ENCODE measurements at regions not wholly inside any gene's neighbourhood (a gene's known extent, or its start where the extent isn't known, plus 50 kb on each side); places are given as distances from the start of the nearest gene placed in this dataset.

DNA sequence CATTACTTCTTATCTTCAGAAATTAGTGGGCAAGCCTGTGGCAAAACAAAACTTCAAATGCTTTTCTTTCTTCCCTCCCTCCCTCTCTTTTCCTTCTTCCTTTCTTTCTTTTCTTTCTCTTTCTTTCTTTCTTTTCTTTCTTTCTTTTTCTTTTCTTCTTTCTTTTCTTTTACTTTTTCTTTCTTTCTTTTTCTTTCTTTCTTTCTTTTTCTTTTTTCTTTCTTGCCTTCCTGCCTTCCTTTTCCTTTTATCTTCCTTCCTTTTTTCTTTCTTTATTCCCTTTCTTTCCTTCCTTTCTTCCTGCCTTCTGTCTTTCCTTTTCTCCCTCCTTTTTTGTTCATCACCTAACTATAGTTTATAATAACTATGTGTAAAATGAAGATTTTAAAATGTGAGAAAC lies 295.1 kb downstream of the SMOC2 start:
- no peak for DNase-seq (ENCODE audit: low spot score in 2 of 2, unreplicated experiment in 2 of 2)
- Mint-ChIP-seq H3K9me3 (peaks cover 24% of the 10 kb centered on the region), H3K4me1 (peaks cover 3% of the 10 kb centered on the region), H3K27me3 (ENCODE audit: low read depth) (no peaks in the 10 kb centered on the region), H3K36me3 (peaks cover 2% of the 10 kb centered on the region), H3K4me3 (no peak overlapping the region), H3K27ac (no peak overlapping the region)
- TF ChIP-seq, protein P1, sequence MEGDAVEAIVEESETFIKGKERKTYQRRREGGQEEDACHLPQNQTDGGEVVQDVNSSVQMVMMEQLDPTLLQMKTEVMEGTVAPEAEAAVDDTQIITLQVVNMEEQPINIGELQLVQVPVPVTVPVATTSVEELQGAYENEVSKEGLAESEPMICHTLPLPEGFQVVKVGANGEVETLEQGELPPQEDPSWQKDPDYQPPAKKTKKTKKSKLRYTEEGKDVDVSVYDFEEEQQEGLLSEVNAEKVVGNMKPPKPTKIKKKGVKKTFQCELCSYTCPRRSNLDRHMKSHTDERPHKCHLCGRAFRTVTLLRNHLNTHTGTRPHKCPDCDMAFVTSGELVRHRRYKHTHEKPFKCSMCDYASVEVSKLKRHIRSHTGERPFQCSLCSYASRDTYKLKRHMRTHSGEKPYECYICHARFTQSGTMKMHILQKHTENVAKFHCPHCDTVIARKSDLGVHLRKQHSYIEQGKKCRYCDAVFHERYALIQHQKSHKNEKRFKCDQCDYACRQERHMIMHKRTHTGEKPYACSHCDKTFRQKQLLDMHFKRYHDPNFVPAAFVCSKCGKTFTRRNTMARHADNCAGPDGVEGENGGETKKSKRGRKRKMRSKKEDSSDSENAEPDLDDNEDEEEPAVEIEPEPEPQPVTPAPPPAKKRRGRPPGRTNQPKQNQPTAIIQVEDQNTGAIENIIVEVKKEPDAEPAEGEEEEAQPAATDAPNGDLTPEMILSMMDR (IDR thresholded peaks at IDR 0.05; ENCODE audit: unreplicated experiment) = no peak

DNA sequence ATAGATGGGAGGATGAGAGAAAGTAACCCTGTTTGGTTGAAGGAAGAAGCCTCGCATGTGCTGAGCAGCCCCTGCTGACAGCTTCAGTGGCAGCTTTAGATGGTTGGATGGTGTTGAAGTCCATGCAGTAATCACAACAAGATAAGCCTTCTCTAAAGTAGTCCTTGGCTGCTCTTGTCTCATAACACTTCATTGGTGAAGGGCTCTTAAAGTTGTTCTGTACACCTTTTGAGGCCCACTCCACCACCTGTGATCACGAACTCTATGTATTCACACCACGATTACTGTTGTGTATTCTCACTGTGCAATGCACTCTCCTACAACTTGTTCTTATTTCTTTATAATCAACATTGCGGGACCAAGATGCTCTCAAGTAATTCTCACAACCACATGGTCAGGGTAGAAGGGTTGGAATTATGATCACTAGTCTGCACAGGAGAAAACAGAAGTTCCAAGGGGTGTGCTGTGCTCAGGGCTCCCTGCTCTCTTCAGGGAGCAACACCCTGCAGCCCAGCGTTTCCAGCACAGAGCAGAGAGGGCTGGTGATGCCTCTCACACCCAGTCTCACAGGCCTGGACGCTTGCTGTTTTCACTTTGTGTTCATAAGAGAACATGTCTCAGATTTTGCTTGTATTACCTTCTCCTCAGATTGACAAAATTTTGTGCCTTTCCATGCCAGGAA lies 294.4 kb downstream of the SMOC2 start:
- H3K4me3 Mint-ChIP-seq = no peak overlapping the region
- H3K9me3 Mint-ChIP-seq = peaks cover 20% of the 10 kb centered on the region
- H3K27ac Mint-ChIP-seq = no peak overlapping the region
- no peaks in the 10 kb centered on the region for H3K27me3 Mint-ChIP-seq (ENCODE audit: low read depth)
- peaks cover 2% of the 10 kb centered on the region for H3K36me3 Mint-ChIP-seq
- TF ChIP-seq, protein P1 (IDR thresholded peaks at IDR 0.05; ENCODE audit: unreplicated experiment) = no peak
- peaks cover 3% of the 10 kb centered on the region for H3K4me1 Mint-ChIP-seq
- DNase-seq (ENCODE audit: low spot score in 2 of 2, unreplicated experiment in 2 of 2) = no peak

DNA sequence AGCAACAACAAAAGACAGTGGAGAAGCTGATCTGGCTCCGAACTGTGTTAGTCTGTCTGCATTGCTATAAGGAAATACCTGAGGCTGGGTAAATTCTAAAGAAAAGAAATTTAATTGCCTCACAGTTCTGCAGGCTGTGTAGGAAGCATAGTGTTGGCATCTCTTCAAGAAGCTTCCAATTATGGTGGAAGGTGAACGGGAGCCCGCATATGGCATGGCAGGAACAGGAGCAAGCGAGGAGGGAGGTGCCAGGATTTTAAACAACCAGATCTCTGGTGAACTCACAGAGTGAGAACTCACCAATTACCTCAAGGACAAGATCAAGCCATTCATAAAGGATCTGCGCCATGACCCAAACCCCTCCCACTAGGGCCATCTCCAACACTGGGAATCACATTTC lies 293.5 kb downstream of the SMOC2 start:
- DNase-seq (ENCODE audit: low spot score in 2 of 2, unreplicated experiment in 2 of 2) = no peak
- Mint-ChIP-seq H3K36me3 (peaks cover 2% of the 10 kb centered on the region), H3K9me3 (peaks cover 13% of the 10 kb centered on the region), H3K4me1 (peaks cover 3% of the 10 kb centered on the region), H3K4me3 (no peak overlapping the region), H3K27ac (no peak overlapping the region), H3K27me3 (ENCODE audit: low read depth) (no peaks in the 10 kb centered on the region)
- TF ChIP-seq, protein P1 (IDR thresholded peaks at IDR 0.05; ENCODE audit: unreplicated experiment) = no peak

DNA sequence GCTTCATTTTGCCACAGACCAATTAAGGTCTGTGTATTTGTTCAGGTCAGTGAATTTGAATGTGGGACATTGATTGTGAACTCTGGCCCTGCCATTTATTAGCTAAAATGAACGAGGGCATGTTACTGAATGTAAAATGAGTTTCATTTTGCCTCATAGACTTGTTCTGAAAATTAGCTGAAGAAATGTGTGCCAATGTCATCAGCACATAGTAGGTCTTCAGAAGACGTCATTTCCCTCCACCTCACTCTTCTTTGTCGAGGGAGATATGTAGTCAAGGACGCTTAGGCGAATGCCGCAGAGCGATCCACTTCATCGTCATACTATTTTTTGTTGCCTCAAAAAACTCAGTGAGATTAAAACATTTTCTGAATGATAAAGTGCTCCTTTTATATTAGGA lies 291.7 kb downstream of the SMOC2 start:
- H3K36me3 Mint-ChIP-seq = no peaks in the 10 kb centered on the region
- no peak overlapping the region for H3K4me3 Mint-ChIP-seq
- H3K27ac Mint-ChIP-seq = no peak overlapping the region
- H3K4me1 Mint-ChIP-seq = peaks cover 3% of the 10 kb centered on the region
- TF ChIP-seq, protein P1 (IDR thresholded peaks at IDR 0.05; ENCODE audit: unreplicated experiment) = no peak
- no peaks in the 10 kb centered on the region for H3K27me3 Mint-ChIP-seq (ENCODE audit: low read depth)
- DNase-seq (ENCODE audit: low spot score in 2 of 2, unreplicated experiment in 2 of 2) = no peak
- H3K9me3 Mint-ChIP-seq = peaks cover 4% of the 10 kb centered on the region

DNA sequence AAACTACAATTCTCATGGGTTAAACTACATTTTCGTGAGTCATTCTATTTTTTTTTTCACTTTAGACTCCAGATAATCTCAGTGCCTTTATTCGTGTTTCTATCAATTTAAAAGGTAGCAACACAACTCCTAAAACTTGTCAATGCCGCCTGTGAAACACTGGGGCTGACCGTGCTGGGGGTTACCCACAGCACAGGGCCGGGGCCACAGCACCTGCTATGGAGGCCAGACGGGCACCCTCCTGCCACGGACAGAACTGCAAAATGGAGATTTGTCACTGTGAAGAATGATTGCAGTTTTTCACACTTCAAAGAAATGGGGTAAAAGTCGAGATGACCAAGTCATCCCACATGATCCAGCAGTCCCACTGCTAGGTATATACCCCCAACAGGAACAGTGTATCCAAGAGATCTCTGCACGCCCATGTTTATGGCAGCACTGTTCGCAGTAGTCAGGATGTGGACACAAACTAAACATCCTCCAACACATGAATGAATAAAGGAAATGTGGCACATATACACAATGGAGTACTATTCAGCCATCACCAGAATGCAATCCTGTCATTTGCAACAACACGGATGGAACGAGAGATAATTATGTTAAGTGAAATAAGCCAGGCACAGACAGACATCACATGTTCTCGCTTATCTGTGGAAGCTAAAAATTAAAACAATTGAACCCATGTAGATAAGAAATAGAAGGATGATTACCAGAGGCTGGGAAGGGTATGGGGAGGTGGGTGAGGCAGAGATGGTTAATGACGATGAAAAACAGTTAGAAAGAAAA lies 290.1 kb downstream of the SMOC2 start:
- Mint-ChIP-seq H3K4me3 (no peak overlapping the region), H3K4me1 (peaks cover 8% of the 10 kb centered on the region), H3K27me3 (ENCODE audit: low read depth) (no peaks in the 10 kb centered on the region), H3K27ac (no peak overlapping the region), H3K36me3 (no peaks in the 10 kb centered on the region), H3K9me3 (no peaks in the 10 kb centered on the region)
- TF ChIP-seq, protein P1 (IDR thresholded peaks at IDR 0.05; ENCODE audit: unreplicated experiment) = no peak
- no peak for DNase-seq (ENCODE audit: low spot score in 2 of 2, unreplicated experiment in 2 of 2)
